WTC11 (cell line): ENCODE measurements at regions not wholly inside any gene's neighbourhood (a gene's known extent, or its start where the extent isn't known, plus 50 kb on each side); places are given as distances from the start of the nearest gene placed in this dataset.

Experiments used
- ATF1 ChIP-seq: sonication (generic); formaldehyde crosslinking; IDR thresholded peaks from 2 replicates; pipeline ENCODE4 v1.8.1; 2023; ENCODE audit warnings: mild to moderate bottlenecking, moderate library complexity, missing genetic modification reagents
- CBFB ChIP-seq: sonication (generic); formaldehyde crosslinking; IDR thresholded peaks from 2 replicates; pipeline ENCODE4 v1.8.1; 2022; ENCODE audit warnings: mild to moderate bottlenecking, low read depth, missing genetic modification reagents
- CREB1 ChIP-seq: sonication (generic); formaldehyde crosslinking; IDR thresholded peaks from 2 replicates; pipeline ENCODE4 v1.8.0; 2023; ENCODE audit warnings: mild to moderate bottlenecking, missing genetic modification reagents
- ETV6 ChIP-seq: sonication (generic); formaldehyde crosslinking; IDR thresholded peaks from 2 replicates; pipeline ENCODE4 v1.8.1; 2022; ENCODE audit warnings: mild to moderate bottlenecking, missing genetic modification reagents
- GABPB1 ChIP-seq: sonication (generic); formaldehyde crosslinking; IDR thresholded peaks from 2 replicates; pipeline ENCODE4 v1.8.1; 2023; ENCODE audit warnings: mild to moderate bottlenecking, missing genetic modification reagents
- NFATC4 ChIP-seq: fragments of 250-450 bp; sonication (Bioruptor Pico); IDR thresholded peaks from 2 replicates; pipeline ENCODE4 v1.9.0; 2021; ENCODE audit warnings: mild to moderate bottlenecking
- NR2C2 ChIP-seq: sonication (generic); formaldehyde crosslinking; IDR thresholded peaks from 2 replicates; pipeline ENCODE4 v1.8.0; 2022; ENCODE audit warnings: mild to moderate bottlenecking, missing genetic modification reagents
- ZNF121 ChIP-seq: sonication (generic); formaldehyde crosslinking; IDR thresholded peaks from 2 replicates; pipeline ENCODE4 v1.8.0; 2023; ENCODE audit warnings: missing genetic modification reagents
- ZNF219 ChIP-seq: sonication (generic); formaldehyde crosslinking; IDR thresholded peaks from 2 replicates; pipeline ENCODE4 v1.8.0; 2023; ENCODE audit warnings: missing genetic modification reagents, mild to moderate bottlenecking, borderline replicate concordance
- TF ChIP-seq, protein P1 (sequence below): fragments of 200-600 bp; IDR thresholded peaks from 2 replicates; pipeline ENCODE4 v1.8.0; 2022; ENCODE audit warnings: antibody characterized with exemption
- TF ChIP-seq, protein P2 (sequence below): sonication (generic); formaldehyde crosslinking; conservative IDR thresholded peaks from 2 replicates; pipeline ENCODE4 v1.8.1; 2023; ENCODE audit warnings: mild to moderate bottlenecking, low read depth, missing genetic modification reagents, moderate library complexity
- TF ChIP-seq, protein P3 (sequence below): fragments of 250-450 bp; sonication (Bioruptor Pico); IDR thresholded peaks from 2 replicates; pipeline ENCODE4 v2.1.2; 2022; ENCODE audit warnings: mild to moderate bottlenecking, moderate library complexity
- TF ChIP-seq, protein P4 (sequence below): sonication (generic); formaldehyde crosslinking; IDR thresholded peaks from 2 replicates; pipeline ENCODE4 v1.8.0; 2022; ENCODE audit warnings: mild to moderate bottlenecking, missing genetic modification reagents
- TF ChIP-seq, protein P5 (sequence below): sonication (generic); formaldehyde crosslinking; IDR thresholded peaks from 2 replicates; pipeline ENCODE4 v1.8.0; 2023; ENCODE audit warnings: missing genetic modification reagents

DNA sequence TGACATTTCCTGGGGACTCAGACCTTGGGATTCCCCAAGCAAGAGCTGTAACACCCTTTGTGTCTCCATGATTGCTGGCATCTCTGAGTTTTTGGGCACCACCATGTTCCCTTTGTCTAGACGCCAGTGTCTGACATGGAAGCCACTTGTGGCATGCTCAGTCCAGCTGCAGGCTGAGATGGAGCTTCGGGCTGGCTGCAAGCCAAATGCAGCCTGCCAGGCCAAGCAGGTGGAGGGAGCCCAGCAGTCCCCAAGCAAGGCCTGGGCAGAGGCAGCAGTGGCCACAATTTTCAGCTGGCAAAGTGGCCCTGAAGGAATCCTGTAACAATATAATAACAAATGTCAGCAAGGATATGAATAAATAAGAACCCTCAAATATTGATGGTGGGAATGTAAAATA is 86.2 kb upstream of the ABCB5 start:
- TF ChIP-seq CBFB: no peak
- TF ChIP-seq, protein P1, sequence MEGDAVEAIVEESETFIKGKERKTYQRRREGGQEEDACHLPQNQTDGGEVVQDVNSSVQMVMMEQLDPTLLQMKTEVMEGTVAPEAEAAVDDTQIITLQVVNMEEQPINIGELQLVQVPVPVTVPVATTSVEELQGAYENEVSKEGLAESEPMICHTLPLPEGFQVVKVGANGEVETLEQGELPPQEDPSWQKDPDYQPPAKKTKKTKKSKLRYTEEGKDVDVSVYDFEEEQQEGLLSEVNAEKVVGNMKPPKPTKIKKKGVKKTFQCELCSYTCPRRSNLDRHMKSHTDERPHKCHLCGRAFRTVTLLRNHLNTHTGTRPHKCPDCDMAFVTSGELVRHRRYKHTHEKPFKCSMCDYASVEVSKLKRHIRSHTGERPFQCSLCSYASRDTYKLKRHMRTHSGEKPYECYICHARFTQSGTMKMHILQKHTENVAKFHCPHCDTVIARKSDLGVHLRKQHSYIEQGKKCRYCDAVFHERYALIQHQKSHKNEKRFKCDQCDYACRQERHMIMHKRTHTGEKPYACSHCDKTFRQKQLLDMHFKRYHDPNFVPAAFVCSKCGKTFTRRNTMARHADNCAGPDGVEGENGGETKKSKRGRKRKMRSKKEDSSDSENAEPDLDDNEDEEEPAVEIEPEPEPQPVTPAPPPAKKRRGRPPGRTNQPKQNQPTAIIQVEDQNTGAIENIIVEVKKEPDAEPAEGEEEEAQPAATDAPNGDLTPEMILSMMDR: no peak
- TF ChIP-seq ZNF219 (CRISPR knock-in tag): no peak
- TF ChIP-seq CREB1 (CRISPR knock-in tag): no peak
- TF ChIP-seq NR2C2: no peak
- TF ChIP-seq, protein P2, sequence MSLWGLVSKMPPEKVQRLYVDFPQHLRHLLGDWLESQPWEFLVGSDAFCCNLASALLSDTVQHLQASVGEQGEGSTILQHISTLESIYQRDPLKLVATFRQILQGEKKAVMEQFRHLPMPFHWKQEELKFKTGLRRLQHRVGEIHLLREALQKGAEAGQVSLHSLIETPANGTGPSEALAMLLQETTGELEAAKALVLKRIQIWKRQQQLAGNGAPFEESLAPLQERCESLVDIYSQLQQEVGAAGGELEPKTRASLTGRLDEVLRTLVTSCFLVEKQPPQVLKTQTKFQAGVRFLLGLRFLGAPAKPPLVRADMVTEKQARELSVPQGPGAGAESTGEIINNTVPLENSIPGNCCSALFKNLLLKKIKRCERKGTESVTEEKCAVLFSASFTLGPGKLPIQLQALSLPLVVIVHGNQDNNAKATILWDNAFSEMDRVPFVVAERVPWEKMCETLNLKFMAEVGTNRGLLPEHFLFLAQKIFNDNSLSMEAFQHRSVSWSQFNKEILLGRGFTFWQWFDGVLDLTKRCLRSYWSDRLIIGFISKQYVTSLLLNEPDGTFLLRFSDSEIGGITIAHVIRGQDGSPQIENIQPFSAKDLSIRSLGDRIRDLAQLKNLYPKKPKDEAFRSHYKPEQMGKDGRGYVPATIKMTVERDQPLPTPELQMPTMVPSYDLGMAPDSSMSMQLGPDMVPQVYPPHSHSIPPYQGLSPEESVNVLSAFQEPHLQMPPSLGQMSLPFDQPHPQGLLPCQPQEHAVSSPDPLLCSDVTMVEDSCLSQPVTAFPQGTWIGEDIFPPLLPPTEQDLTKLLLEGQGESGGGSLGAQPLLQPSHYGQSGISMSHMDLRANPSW (CRISPR knock-in tag): no peak
- TF ChIP-seq ZNF121 (CRISPR knock-in tag): no peak
- TF ChIP-seq, protein P3, sequence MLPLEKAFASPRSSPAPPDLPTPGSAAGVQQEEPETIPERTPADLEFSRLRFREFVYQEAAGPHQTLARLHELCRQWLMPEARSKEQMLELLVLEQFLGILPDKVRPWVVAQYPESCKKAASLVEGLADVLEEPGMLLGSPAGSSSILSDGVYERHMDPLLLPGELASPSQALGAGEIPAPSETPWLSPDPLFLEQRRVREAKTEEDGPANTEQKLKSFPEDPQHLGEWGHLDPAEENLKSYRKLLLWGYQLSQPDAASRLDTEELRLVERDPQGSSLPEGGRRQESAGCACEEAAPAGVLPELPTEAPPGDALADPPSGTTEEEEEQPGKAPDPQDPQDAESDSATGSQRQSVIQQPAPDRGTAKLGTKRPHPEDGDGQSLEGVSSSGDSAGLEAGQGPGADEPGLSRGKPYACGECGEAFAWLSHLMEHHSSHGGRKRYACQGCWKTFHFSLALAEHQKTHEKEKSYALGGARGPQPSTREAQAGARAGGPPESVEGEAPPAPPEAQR: no peak
- TF ChIP-seq ETV6: no peak
- TF ChIP-seq GABPB1 (CRISPR knock-in tag): no peak
- TF ChIP-seq, protein P4, sequence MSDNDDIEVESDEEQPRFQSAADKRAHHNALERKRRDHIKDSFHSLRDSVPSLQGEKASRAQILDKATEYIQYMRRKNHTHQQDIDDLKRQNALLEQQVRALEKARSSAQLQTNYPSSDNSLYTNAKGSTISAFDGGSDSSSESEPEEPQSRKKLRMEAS (CRISPR knock-in tag): no peak
- TF ChIP-seq, protein P5, sequence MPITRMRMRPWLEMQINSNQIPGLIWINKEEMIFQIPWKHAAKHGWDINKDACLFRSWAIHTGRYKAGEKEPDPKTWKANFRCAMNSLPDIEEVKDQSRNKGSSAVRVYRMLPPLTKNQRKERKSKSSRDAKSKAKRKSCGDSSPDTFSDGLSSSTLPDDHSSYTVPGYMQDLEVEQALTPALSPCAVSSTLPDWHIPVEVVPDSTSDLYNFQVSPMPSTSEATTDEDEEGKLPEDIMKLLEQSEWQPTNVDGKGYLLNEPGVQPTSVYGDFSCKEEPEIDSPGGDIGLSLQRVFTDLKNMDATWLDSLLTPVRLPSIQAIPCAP (CRISPR knock-in tag): no peak
- no peak for TF ChIP-seq NFATC4 (CRISPR knock-in tag)
- TF ChIP-seq ATF1: no peak
